ENCODE measurements at regions not wholly inside any gene's neighbourhood (a gene's known extent, or its start where the extent isn't known, plus 50 kb on each side); places are given as distances from the start of the nearest gene placed in this dataset.

DNA sequence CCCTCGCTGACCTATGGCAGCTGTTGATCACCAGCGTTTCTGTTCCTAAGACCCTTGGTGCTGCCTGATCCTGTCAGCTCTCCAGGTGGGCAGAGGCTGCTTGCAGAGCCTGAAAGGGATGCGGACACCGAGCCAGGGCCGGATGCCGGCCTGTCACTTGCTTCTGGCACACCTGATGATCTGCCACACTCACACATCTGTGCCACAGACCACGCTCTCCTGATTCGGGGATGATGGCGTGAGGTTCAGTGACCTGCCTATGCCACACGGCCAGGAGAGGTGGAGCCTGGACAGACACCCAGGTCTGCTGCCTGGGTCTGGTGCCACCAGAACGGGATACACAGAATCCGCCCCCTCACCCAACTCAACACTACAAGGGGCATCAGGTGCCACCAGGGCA is 129.4 kb upstream of the GLI2 start:
- TF ChIP-seq, protein P1, sequence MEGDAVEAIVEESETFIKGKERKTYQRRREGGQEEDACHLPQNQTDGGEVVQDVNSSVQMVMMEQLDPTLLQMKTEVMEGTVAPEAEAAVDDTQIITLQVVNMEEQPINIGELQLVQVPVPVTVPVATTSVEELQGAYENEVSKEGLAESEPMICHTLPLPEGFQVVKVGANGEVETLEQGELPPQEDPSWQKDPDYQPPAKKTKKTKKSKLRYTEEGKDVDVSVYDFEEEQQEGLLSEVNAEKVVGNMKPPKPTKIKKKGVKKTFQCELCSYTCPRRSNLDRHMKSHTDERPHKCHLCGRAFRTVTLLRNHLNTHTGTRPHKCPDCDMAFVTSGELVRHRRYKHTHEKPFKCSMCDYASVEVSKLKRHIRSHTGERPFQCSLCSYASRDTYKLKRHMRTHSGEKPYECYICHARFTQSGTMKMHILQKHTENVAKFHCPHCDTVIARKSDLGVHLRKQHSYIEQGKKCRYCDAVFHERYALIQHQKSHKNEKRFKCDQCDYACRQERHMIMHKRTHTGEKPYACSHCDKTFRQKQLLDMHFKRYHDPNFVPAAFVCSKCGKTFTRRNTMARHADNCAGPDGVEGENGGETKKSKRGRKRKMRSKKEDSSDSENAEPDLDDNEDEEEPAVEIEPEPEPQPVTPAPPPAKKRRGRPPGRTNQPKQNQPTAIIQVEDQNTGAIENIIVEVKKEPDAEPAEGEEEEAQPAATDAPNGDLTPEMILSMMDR (IDR thresholded peaks at IDR 0.05), result no peak
- TF ChIP-seq POLR2A (IDR thresholded peaks at IDR 0.05), result no peak
